GM12873 (cell line): ENCODE measurements at regions not wholly inside any gene's neighbourhood (a gene's known extent, or its start where the extent isn't known, plus 50 kb on each side); places are given as distances from the start of the nearest gene placed in this dataset.

Experiments
- CTCF ChIP-seq: IDR thresholded peaks from 2 replicates; pipeline ENCODE4 v1.5.1; 2012; ENCODE audit warnings: low read depth, mild to moderate bottlenecking, moderate library complexity, low read length, control low read depth; ENCODE audit not compliant: insufficient read depth; ENCODE audit errors: missing control alignments

GRCh38 chr12:115840159-115840558, 437.3 kb downstream of the MED13L start:
- TF ChIP-seq CTCF, result no peak

GRCh38 chr12:115838952-115839351, 438.5 kb downstream of the MED13L start:
- no peak for TF ChIP-seq CTCF

- no peak for TF ChIP-seq CTCF
These were observed 440.3 kb downstream of the MED13L start for GRCh38 chr12:115837220-115837619.

- no peak for TF ChIP-seq CTCF
These were observed 442.0 kb downstream of the MED13L start for GRCh38 chr12:115835445-115835844.

- TF ChIP-seq CTCF, result no peak
These were observed 443.8 kb downstream of the MED13L start for GRCh38 chr12:115833704-115834103.

- no peak for TF ChIP-seq CTCF
These were observed 446.9 kb downstream of the MED13L start for GRCh38 chr12:115830633-115831032.

- no peak for TF ChIP-seq CTCF
These were observed 447.4 kb downstream of the MED13L start for GRCh38 chr12:115830070-115830469.
